H9 (cell line): ENCODE measurements at regions not wholly inside any gene's neighbourhood (a gene's known extent, or its start where the extent isn't known, plus 50 kb on each side); places are given as distances from the start of the nearest gene placed in this dataset.

ENCODE experiments used
- DNase-seq: peaks from one replicate; pipeline ENCODE4 v3.0.0-alpha.2; 2017
- H2AFZ ChIP-seq: one replicate; pipeline ENCODE4 v1.6.1; 2013; ENCODE audit warnings: mild to moderate bottlenecking, low read length, control low read depth, moderate library complexity
- H2AK5ac ChIP-seq: 2 replicates; pipeline ENCODE4 v1.6.1; 2013; ENCODE audit warnings: low read length, control low read depth, mixed read lengths; ENCODE audit not compliant: insufficient read length
- H2BK120ac ChIP-seq: one replicate; pipeline ENCODE4 v1.6.1; 2013; ENCODE audit warnings: low read depth, mild to moderate bottlenecking, low read length, control low read depth, inconsistent platforms; ENCODE audit not compliant: poor library complexity, severe bottlenecking
- H2BK12ac ChIP-seq: 2 replicates; pipeline ENCODE4 v1.6.1; 2013; ENCODE audit warnings: low read length, control low read depth, mixed read lengths, low read depth; ENCODE audit not compliant: insufficient read length
- H2BK15ac ChIP-seq: 2 replicates; pipeline ENCODE4 v1.6.1; 2013; ENCODE audit warnings: low read depth, low read length, control low read depth
- H2BK20ac ChIP-seq: one replicate; pipeline ENCODE4 v1.6.1; 2013; ENCODE audit warnings: low read depth, mild to moderate bottlenecking, low read length, control low read depth, inconsistent platforms; ENCODE audit not compliant: poor library complexity, severe bottlenecking
- H2BK5ac ChIP-seq: 2 replicates; pipeline ENCODE4 v1.6.1; 2013; ENCODE audit warnings: low read length, control low read depth, mixed read lengths; ENCODE audit not compliant: insufficient read length
- H3K14ac ChIP-seq: 2 replicates; pipeline ENCODE4 v1.6.1; 2013; ENCODE audit warnings: low read length, control low read depth; ENCODE audit not compliant: insufficient read depth
- H3K18ac ChIP-seq: 2 replicates; pipeline ENCODE4 v1.6.1; 2013; ENCODE audit warnings: low read depth, mild to moderate bottlenecking, mixed read lengths, low read length, control low read depth; ENCODE audit not compliant: insufficient read length
- H3K23ac ChIP-seq: 2 replicates; pipeline ENCODE4 v1.6.1; 2013; ENCODE audit warnings: low read length, control low read depth, mixed read lengths, low read depth; ENCODE audit not compliant: insufficient read length
- H3K23me2 ChIP-seq: 2 replicates; pipeline ENCODE4 v1.6.1; 2013; ENCODE audit warnings: low read depth, mild to moderate bottlenecking, mixed read lengths, low read length, control low read depth; ENCODE audit not compliant: insufficient read length, poor library complexity, severe bottlenecking
- H3K27ac ChIP-seq: 2 replicates; pipeline ENCODE4 v1.5.1; 2013; ENCODE audit warnings: low read length, control low read depth, mixed read lengths, low read depth; ENCODE audit not compliant: insufficient read length
- H3K27me3 ChIP-seq: 2 replicates; pipeline ENCODE4 v1.6.1; 2013; ENCODE audit warnings: low read length, control low read depth, inconsistent platforms; ENCODE audit not compliant: insufficient read depth
- H3K4ac ChIP-seq: 2 replicates; pipeline ENCODE4 v1.6.1; 2013; ENCODE audit warnings: low read depth, mild to moderate bottlenecking, control low read depth, inconsistent platforms, low read length, moderate library complexity
- H3K4me1 ChIP-seq: 2 replicates; pipeline ENCODE4 v1.6.1; 2013; ENCODE audit warnings: low read length, control low read depth, inconsistent platforms; ENCODE audit not compliant: insufficient read depth
- H3K4me2 ChIP-seq: 2 replicates; pipeline ENCODE4 v1.6.1; 2013; ENCODE audit warnings: low read length, control low read depth, mixed read lengths; ENCODE audit not compliant: insufficient read length, insufficient read depth
- H3K56ac ChIP-seq: 2 replicates; pipeline ENCODE4 v1.6.1; 2013; ENCODE audit warnings: low read depth, mild to moderate bottlenecking, mixed read lengths, low read length, control low read depth; ENCODE audit not compliant: insufficient read length
- H3K79me1 ChIP-seq: 2 replicates; pipeline ENCODE4 v1.6.1; 2013; ENCODE audit warnings: low read depth, mild to moderate bottlenecking, moderate library complexity, low read length, control low read depth, inconsistent platforms; ENCODE audit not compliant: insufficient read depth, poor library complexity, severe bottlenecking
- H3K79me2 ChIP-seq: 2 replicates; pipeline ENCODE4 v1.6.1; 2013; ENCODE audit warnings: low read length, control low read depth, inconsistent platforms; ENCODE audit not compliant: insufficient read depth
- H3K9ac ChIP-seq: 2 replicates; pipeline ENCODE4 v1.6.1; 2013; ENCODE audit warnings: low read length, control low read depth, mixed read lengths; ENCODE audit not compliant: insufficient read length; ENCODE audit errors: extremely low read depth
- H3K9me3 ChIP-seq: one replicate; pipeline ENCODE4 v1.6.1; 2013; ENCODE audit warnings: low read depth, low read length, inconsistent platforms; ENCODE audit not compliant: control insufficient read depth
- H3T11ph ChIP-seq: one replicate; pipeline ENCODE4 v1.6.1; 2013; ENCODE audit warnings: mild to moderate bottlenecking, low read length, control low read depth, inconsistent platforms
- H4K20me1 ChIP-seq: one replicate; pipeline ENCODE4 v1.6.1; 2013; ENCODE audit not compliant: control insufficient read depth, insufficient read length, insufficient read depth
- H4K5ac ChIP-seq: 2 replicates; pipeline ENCODE4 v1.6.1; 2013; ENCODE audit warnings: low read depth, mild to moderate bottlenecking, mixed read lengths, low read length, control low read depth; ENCODE audit not compliant: insufficient read length
- H4K8ac ChIP-seq: replicated peaks from 2 replicates; pipeline ENCODE4 v1.6.1; 2013; ENCODE audit warnings: low read length, control low read depth, mixed read lengths, low read depth; ENCODE audit not compliant: insufficient read length
- H4K91ac ChIP-seq: 2 replicates; pipeline ENCODE4 v1.6.1; 2013; ENCODE audit warnings: low read depth, mild to moderate bottlenecking, moderate library complexity, mixed read lengths, low read length, control low read depth; ENCODE audit not compliant: insufficient read length
- H3K27ac Mint-ChIP-seq, 3 experiments: 2 replicates in 2 of 3; 3 replicates in 1 of 3; pipeline ENCODE4 v1.8.0; 2020 to 2021; ENCODE audit warnings: mixed read lengths in 3 of 3, mild to moderate bottlenecking in 1 of 3, moderate library complexity in 1 of 3
- H3K27me3 Mint-ChIP-seq: 2 replicates; pipeline ENCODE4 v1.8.0; 2021; ENCODE audit warnings: low read depth, mild to moderate bottlenecking, moderate library complexity, mixed read lengths
- H3K36me3 Mint-ChIP-seq, 3 experiments: 2 replicates in 2 of 3; 3 replicates in 1 of 3; pipeline ENCODE4 v1.8.0; 2020 to 2021; ENCODE audit warnings: low read depth in 3 of 3, mixed read lengths in 3 of 3; ENCODE audit not compliant: insufficient read depth in 1 of 3
- H3K4me1 Mint-ChIP-seq, 2 experiments: 2 replicates each; pipeline ENCODE4 v1.8.0; 2020; ENCODE audit warnings: mixed read lengths in 2 of 2
- H3K4me3 Mint-ChIP-seq, 2 experiments: 2 replicates in 1 of 2; 3 replicates in 1 of 2; pipeline ENCODE4 v1.8.0; 2020 to 2021; ENCODE audit warnings: mild to moderate bottlenecking in 2 of 2, mixed read lengths in 2 of 2, moderate library complexity in 1 of 2
- H3K9me3 Mint-ChIP-seq, 2 experiments: 2 replicates in 1 of 2; 3 replicates in 1 of 2; pipeline ENCODE4 v1.8.0; 2020; ENCODE audit warnings: mild to moderate bottlenecking in 2 of 2, mixed read lengths in 2 of 2, moderate library complexity in 1 of 2
- CTCF ChIP-seq: fragments of 200-600 bp; sonication (generic); conservative IDR thresholded peaks from 3 replicates; pipeline ENCODE4 v1.8.0; 2021; ENCODE audit warnings: antibody characterized with exemption, mild to moderate bottlenecking
- WGBS: extraction: QIAGEN DNeasy Blood & Tissue Kit; methylation state at CpG from one replicate; pipeline ENCODE4 v1.1.7; 2013; ENCODE audit warnings: missing lambda C conversion rate, low lambda C conversion rate, mixed read lengths; ENCODE audit not compliant: insufficient read length; ENCODE audit errors: extremely low coverage; 5-methylcytosine and 5-hydroxymethylcytosine counted together

DNA sequence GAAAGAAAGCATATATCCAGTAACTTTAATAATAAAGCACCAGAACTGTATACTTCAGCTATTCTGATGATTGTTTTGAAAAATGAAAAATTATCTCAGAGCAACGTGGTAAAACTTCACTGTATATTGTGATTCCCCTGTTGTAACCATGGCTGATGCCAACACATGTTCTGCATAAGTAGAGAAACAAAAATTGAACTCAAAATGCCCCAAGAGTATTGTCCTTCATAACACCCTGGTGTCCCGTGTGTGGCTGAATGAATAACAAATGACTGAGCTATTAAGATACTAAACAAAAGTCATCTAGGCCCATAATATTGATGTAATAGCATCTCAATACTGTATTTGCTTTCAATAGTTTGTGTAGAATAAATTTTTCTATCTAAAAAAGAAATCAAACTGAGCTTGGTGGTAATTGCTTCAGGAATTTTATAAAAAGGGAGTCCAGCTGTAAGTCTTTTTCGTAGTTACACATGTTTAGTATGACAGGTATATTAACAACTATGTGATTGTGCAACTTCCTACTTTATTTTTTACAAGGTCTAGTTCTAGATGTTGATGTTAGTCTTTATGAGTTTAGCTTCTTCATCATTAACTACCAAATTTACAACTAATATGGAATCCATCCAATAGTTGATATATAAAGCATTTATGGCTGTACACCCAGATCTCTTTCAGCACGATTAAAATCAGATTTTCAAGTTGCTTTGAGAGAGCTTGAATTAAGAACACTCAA lies 623.8 kb upstream of the AGTR1 start:
- no peaks in the 10 kb centered on the region for H3K23me2 ChIP-seq
- no peaks in the 10 kb centered on the region for H3K9me3 ChIP-seq
- Mint-ChIP-seq H3K27me3 (no peaks in the 10 kb centered on the region), H3K36me3 (no peaks in the 10 kb centered on the region), H3K27ac (no peak overlapping the region), H3K9me3 (no peaks in the 10 kb centered on the region), H3K4me3 (no peak overlapping the region), H3K4me1 (peaks cover 6 to 8% of the 10 kb centered on the region in 2 experiments; a peak in 3 of 4 replicates)
- no peaks in the 10 kb centered on the region for H4K20me1 ChIP-seq
- H3K14ac ChIP-seq, result no peak overlapping the region
- H3K56ac ChIP-seq, result no peak overlapping the region
- no peak overlapping the region for H3K4me2 ChIP-seq
- TF ChIP-seq CTCF, result no peak
- no peak overlapping the region for H2BK5ac ChIP-seq
- H3K18ac ChIP-seq, result no peak overlapping the region
- WGBS, result no CpG with 5 or more reads among the region's 4 CpGs
- no peaks in the 10 kb centered on the region for H3K4me1 ChIP-seq
- no peak overlapping the region for H2BK12ac ChIP-seq
- no peak overlapping the region for H2BK15ac ChIP-seq
- H3K9ac ChIP-seq, result no peak overlapping the region
- no peaks in the 10 kb centered on the region for H3K27me3 ChIP-seq
- H3K23ac ChIP-seq, result no peak overlapping the region
- no peak overlapping the region for H4K5ac ChIP-seq
- H4K8ac ChIP-seq, result no peak overlapping the region
- no peak overlapping the region for H2BK120ac ChIP-seq
- H3K79me1 ChIP-seq, result no peaks in the 10 kb centered on the region
- no peaks in the 10 kb centered on the region for H3K79me2 ChIP-seq
- DNase-seq, result no peak
- H4K91ac ChIP-seq, result no peak overlapping the region
- H3K4ac ChIP-seq, result no peak overlapping the region
- no peak overlapping the region for H2BK20ac ChIP-seq
- H3K27ac ChIP-seq, result no peak overlapping the region
- no peak overlapping the region for H3T11ph ChIP-seq
- H2AFZ ChIP-seq, result no peak overlapping the region
- H2AK5ac ChIP-seq, result no peak overlapping the region
